ENCODE measurements at regions not wholly inside any gene's neighbourhood (a gene's known extent, or its start where the extent isn't known, plus 50 kb on each side); places are given as distances from the start of the nearest gene placed in this dataset.

- in situ Hi-C loops (cut with MboI; ENCODE audit: low sequenced_read_pairs, unreplicated experiment) = no loop called here
- no peak for DNase-seq (ENCODE audit: low spot score)
- no peak for TF ChIP-seq CTCF (IDR thresholded peaks at IDR 0.05; ENCODE audit: borderline replicate concordance, control extremely low read depth, extremely low read depth, insufficient read depth, missing control alignments)
These were observed 220.8 kb downstream of the ERMARD start for GRCh38 chr6:169972101-169972651.

GRCh38 chr6:169971081-169971861, 219.8 kb downstream of the ERMARD start:
- no peak for DNase-seq (ENCODE audit: low spot score)
- TF ChIP-seq CTCF (IDR thresholded peaks at IDR 0.05; ENCODE audit: borderline replicate concordance, control extremely low read depth, extremely low read depth, insufficient read depth, missing control alignments) = no peak
- in situ Hi-C loops (cut with MboI; ENCODE audit: low sequenced_read_pairs, unreplicated experiment) = no loop called here

GRCh38 chr6:169970306-169970988, 219.0 kb downstream of the ERMARD start:
- DNase-seq (ENCODE audit: low spot score) = no peak
- in situ Hi-C loops (cut with MboI; ENCODE audit: low sequenced_read_pairs, unreplicated experiment) = no loop called here
- no peak for TF ChIP-seq CTCF (IDR thresholded peaks at IDR 0.05; ENCODE audit: borderline replicate concordance, control extremely low read depth, extremely low read depth, insufficient read depth, missing control alignments)

GRCh38 chr6:169969372-169970099, 218.1 kb downstream of the ERMARD start:
- TF ChIP-seq CTCF (IDR thresholded peaks at IDR 0.05; ENCODE audit: borderline replicate concordance, control extremely low read depth, extremely low read depth, insufficient read depth, missing control alignments) = no peak
- in situ Hi-C loops (cut with MboI; ENCODE audit: low sequenced_read_pairs, unreplicated experiment) = no loop called here
- DNase-seq (ENCODE audit: low spot score) = no peak

GRCh38 chr6:169968541-169969270, 217.3 kb downstream of the ERMARD start:
- in situ Hi-C loops (cut with MboI; ENCODE audit: low sequenced_read_pairs, unreplicated experiment) = no loop called here

More at GRCh38 chr6:169968541-169969270, 217.3 kb downstream of the ERMARD start:
- no peak for DNase-seq (ENCODE audit: low spot score)
- no peak for TF ChIP-seq CTCF (IDR thresholded peaks at IDR 0.05; ENCODE audit: borderline replicate concordance, control extremely low read depth, extremely low read depth, insufficient read depth, missing control alignments)
